Astrocyte of the cerebellum (primary cell): ENCODE measurements at regions not wholly inside any gene's neighbourhood (a gene's known extent, or its start where the extent isn't known, plus 50 kb on each side); places are given as distances from the start of the nearest gene placed in this dataset.
"Not testable (repeated sequence)": the region's sequence is repeated elsewhere in the genome, so short reads cannot be mapped to it uniquely, and the experiment has no call there.

ENCODE experiments used
- DNase-seq: peaks from one replicate; pipeline ENCODE4 v3.0.0-alpha.2; 2011; ENCODE audit warnings: low read depth
- H3K4me3 ChIP-seq: 2 replicates; pipeline ENCODE4 v1.5.1; 2011; ENCODE audit warnings: mild to moderate bottlenecking, low read depth, low read length, moderate library complexity
- in situ Hi-C: cut with HindIII; loops from 2 replicates; pipeline ENCODE4 v1.10.0; 2017; ENCODE audit warnings: low sequenced_read_pairs
- TF ChIP-seq, protein P1 (sequence below): IDR thresholded peaks from 2 replicates; pipeline ENCODE4 v1.5.1; 2012; ENCODE audit warnings: low read length, low read depth, moderate library complexity, mild to moderate bottlenecking; ENCODE audit errors: missing control alignments

- DNase-seq = no peak
- no peak overlapping the region for H3K4me3 ChIP-seq
- TF ChIP-seq, protein P1, sequence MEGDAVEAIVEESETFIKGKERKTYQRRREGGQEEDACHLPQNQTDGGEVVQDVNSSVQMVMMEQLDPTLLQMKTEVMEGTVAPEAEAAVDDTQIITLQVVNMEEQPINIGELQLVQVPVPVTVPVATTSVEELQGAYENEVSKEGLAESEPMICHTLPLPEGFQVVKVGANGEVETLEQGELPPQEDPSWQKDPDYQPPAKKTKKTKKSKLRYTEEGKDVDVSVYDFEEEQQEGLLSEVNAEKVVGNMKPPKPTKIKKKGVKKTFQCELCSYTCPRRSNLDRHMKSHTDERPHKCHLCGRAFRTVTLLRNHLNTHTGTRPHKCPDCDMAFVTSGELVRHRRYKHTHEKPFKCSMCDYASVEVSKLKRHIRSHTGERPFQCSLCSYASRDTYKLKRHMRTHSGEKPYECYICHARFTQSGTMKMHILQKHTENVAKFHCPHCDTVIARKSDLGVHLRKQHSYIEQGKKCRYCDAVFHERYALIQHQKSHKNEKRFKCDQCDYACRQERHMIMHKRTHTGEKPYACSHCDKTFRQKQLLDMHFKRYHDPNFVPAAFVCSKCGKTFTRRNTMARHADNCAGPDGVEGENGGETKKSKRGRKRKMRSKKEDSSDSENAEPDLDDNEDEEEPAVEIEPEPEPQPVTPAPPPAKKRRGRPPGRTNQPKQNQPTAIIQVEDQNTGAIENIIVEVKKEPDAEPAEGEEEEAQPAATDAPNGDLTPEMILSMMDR = no peak
- in situ Hi-C loops = loop anchor here (10.0 kb wide), 1 partner anchor 208 kb away; no protein-coding TSS in a partner anchor
These were observed 81.0 kb upstream of the SGIP1 start for GRCh38 chr1:66452982-66453381.

DNA sequence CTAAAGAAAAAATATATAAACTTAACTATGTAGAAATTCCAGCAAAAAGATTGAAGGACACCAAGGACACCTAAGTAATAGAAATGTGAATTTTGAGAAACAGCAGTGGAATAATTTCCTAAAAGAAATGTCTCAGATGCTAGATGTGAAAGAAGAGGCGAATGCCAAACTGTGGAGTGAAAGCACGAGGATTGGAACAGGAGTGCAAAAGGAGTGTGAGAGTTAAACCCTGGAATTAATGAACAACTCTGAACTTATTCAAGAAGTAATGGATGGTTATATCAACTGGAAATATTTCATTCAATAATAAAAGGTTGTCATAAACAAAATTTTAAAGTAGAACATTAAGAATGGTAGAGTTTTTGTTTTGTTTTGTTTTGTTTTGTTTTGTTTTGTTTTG, 78.5 kb upstream of the SGIP1 start:
- in situ Hi-C loops = loop anchor here (10.0 kb wide), 1 partner anchor 211 kb away; no protein-coding TSS in a partner anchor
- TF ChIP-seq, protein P1 = no peak
- DNase-seq = no peak
- no peak overlapping the region for H3K4me3 ChIP-seq

GRCh38 chr1:66460776-66461175, 73.2 kb upstream of the SGIP1 start:
- in situ Hi-C loops = no loop called here

DNA sequence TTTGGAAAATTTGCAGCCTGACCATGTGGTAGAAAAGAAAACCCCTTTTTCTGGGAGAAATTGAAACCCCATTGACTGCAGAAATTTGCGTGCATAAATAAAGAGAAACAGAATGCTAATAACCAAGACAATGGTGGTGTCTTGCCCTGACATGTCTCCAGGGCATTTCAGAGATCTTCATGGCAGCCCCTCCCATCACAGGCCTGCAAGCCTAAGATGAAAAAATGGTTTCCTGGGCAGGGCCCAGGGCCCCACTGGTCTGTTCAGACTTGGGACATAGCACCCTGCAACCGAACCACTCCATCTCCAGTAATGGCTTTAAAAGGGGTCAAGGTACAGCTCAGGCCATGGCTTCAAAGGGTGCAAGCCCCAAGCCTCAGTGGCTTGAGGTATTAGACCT, 71.6 kb upstream of the SGIP1 start:
- in situ Hi-C loops = no loop called here
- TF ChIP-seq, protein P1 = no peak
- H3K4me3 ChIP-seq = no peak overlapping the region
- DNase-seq = no peak

More at GRCh38 chr1:66460776-66461175, 73.2 kb upstream of the SGIP1 start:
- TF ChIP-seq, protein P1 = no peak
- H3K4me3 ChIP-seq = no peak overlapping the region
- peak; percentile 16 for DNase-seq

DNA sequence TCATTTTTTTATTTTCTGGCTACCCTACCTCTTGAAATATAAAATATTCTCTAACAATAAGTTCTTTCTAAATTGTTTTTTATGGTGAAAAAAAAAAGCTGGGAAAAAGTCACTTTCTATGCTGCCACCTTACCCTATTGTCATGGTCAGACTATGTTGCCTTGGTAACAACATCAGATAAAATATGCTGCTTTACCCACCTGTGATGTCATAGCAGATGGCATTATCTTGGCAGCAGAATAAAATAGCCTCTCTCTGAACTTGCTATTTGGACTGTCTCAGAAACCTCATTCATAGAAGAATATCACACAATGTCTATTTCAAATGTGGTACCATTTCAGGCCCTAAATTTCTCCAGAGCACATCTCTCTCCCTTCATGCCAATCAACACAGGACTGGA, 69.6 kb upstream of the SGIP1 start:
- TF ChIP-seq, protein P1 = no peak
- no peak overlapping the region for H3K4me3 ChIP-seq
- no peak for DNase-seq
- in situ Hi-C loops = no loop called here

GRCh38 chr1:66464802-66465201, 69.2 kb upstream of the SGIP1 start:
- TF ChIP-seq, protein P1 = no peak
- H3K4me3 ChIP-seq = no peak overlapping the region
- DNase-seq = peak; percentile 31
- in situ Hi-C loops = no loop called here

- in situ Hi-C loops, DNase-seq, H3K4me3 ChIP-seq: not testable (repeated sequence)
These were observed 67.3 kb upstream of the SGIP1 start for GRCh38 chr1:66466695-66467094.
